Adipocyte (in vitro differentiated cells): ENCODE measurements at regions not wholly inside any gene's neighbourhood (a gene's known extent, or its start where the extent isn't known, plus 50 kb on each side); places are given as distances from the start of the nearest gene placed in this dataset.
"Not testable (repeated sequence)": the region's sequence is repeated elsewhere in the genome, so short reads cannot be mapped to it uniquely, and the experiment has no call there.

ENCODE experiments used
- DNase-seq: peaks from one replicate; pipeline ENCODE4 v3.0.0-alpha.2; 2015; ENCODE audit warnings: low read depth
- H3K27me3 ChIP-seq: replicated peaks from 2 replicates; pipeline ENCODE4 v1.7.0; 2013; ENCODE audit warnings: mild to moderate bottlenecking, low read length, moderate library complexity; ENCODE audit not compliant: control insufficient read depth, insufficient read depth
- H3K36me3 ChIP-seq: 2 replicates; pipeline ENCODE4 v1.7.0; 2013; ENCODE audit warnings: low read length, mild to moderate bottlenecking, moderate library complexity; ENCODE audit not compliant: control insufficient read depth, insufficient read depth, severe bottlenecking
- H3K4me1 ChIP-seq: 2 replicates; pipeline ENCODE4 v1.7.0; 2013; ENCODE audit warnings: mild to moderate bottlenecking, low read length, moderate library complexity; ENCODE audit not compliant: control insufficient read depth, insufficient read depth
- H3K4me3 ChIP-seq: 2 replicates; pipeline ENCODE4 v1.7.0; 2013; ENCODE audit warnings: mild to moderate bottlenecking, low read length, moderate library complexity
- H3K9ac ChIP-seq: 2 replicates; pipeline ENCODE4 v1.7.0; 2013; ENCODE audit warnings: mild to moderate bottlenecking, low read length, moderate library complexity
- H3K9me3 ChIP-seq: 2 replicates; pipeline ENCODE4 v1.7.0; 2013; ENCODE audit warnings: mild to moderate bottlenecking, low read length, moderate library complexity; ENCODE audit not compliant: control insufficient read depth

DNA sequence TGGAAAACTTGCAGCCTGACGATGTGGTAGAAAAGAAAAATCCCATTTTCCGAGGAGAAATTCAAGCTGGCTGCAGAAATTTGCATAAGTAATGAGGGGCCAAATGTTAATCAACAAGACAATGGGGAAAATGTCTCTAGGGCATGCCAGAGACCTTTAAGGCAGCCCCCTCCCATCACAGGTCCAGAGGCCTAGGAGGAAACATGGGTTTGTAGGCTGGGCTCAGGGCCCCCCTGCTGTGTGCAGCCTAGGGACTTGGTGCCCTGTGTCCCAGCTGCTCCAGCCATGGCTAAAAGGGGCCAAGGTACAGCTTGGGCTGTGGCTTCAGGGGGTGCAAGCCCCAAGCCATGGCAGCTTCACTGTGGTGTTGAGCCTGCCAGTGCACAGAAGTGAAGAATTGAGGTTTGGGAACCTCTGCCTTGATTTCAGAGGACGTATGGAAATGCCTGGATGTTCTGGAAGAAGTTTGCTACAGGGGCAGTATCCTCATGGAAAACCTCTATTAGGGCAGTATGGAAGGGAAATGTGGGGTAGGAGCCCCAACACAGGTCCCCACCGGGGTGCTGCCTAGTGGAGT is 75.9 kb upstream of the CADPS start:
- Histone ChIP-seq H3K9ac (no peak overlapping the region), H3K4me3 (no peak overlapping the region), H3K36me3 (no peaks in the 10 kb centered on the region), H3K4me1 (no peaks in the 10 kb centered on the region), H3K9me3 (no peaks in the 10 kb centered on the region), H3K27me3 (peaks cover 4% of the 10 kb centered on the region)
- DNase-seq = no peak

DNA sequence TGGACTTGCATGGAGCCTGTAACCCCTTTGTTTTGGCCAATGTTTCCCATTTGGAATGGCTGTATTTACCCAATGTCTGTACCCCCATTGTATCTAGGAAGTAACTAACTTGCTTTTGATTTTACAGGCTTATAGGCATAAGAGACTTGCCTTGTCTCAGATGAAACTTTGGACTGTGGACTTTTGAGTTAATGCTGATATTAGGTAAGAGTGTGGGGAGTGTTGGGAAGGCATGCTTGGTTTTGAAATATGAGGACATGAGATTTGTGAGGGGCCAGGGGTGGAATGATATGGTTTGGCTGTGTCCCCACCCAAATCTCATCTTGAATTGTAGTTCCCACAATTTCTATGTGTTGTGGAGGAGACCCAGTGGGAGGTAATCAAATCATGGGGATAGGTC is 76.7 kb upstream of the CADPS start:
- not testable (repeated sequence) for H3K4me1 ChIP-seq, H3K9ac ChIP-seq, H3K4me3 ChIP-seq, H3K27me3 ChIP-seq, H3K36me3 ChIP-seq, DNase-seq, H3K9me3 ChIP-seq

- no peak for DNase-seq
- H3K4me3 ChIP-seq = no peak overlapping the region
- H3K27me3 ChIP-seq = no peaks in the 10 kb centered on the region
- no peak overlapping the region for H3K9ac ChIP-seq
- H3K36me3 ChIP-seq = no peaks in the 10 kb centered on the region
- no peaks in the 10 kb centered on the region for H3K9me3 ChIP-seq
- H3K4me1 ChIP-seq = no peaks in the 10 kb centered on the region
These were observed 79.4 kb upstream of the CADPS start for GRCh38 chr3:62954580-62954979.

GRCh38 chr3:62955126-62955525 is 79.9 kb upstream of the CADPS start:
- H3K4me3 ChIP-seq = no peak overlapping the region
- H3K36me3 ChIP-seq = no peaks in the 10 kb centered on the region
- no peak overlapping the region for H3K9ac ChIP-seq
- H3K27me3 ChIP-seq = no peaks in the 10 kb centered on the region
- no peak for DNase-seq
- H3K4me1 ChIP-seq = no peaks in the 10 kb centered on the region
- no peaks in the 10 kb centered on the region for H3K9me3 ChIP-seq

DNA sequence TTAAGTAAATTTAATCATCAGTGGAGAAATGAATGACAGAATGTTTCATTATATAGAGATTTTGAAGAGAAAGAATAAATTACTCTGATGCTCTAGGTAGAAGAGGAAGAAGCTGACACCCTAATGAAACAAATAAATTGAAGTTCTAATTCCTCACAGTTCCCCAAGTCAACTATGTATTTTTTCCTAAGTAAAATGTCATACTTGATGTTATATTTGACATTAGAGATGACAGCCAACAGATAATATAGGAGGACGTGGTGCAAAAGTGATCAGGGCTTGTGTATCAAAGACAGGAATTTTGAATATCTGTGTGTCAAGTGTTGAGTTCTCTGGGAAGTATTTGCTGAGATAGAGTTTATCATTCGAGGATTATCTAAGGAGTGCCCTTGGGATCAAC is 81.2 kb upstream of the CADPS start:
- H3K4me3 ChIP-seq = no peak overlapping the region
- H3K4me1 ChIP-seq = no peaks in the 10 kb centered on the region
- H3K36me3 ChIP-seq = no peaks in the 10 kb centered on the region
- H3K9me3 ChIP-seq = no peaks in the 10 kb centered on the region
- DNase-seq = no peak
- no peak overlapping the region for H3K9ac ChIP-seq
- no peaks in the 10 kb centered on the region for H3K27me3 ChIP-seq

- Histone ChIP-seq H3K36me3 (no peaks in the 10 kb centered on the region), H3K4me3 (no peak overlapping the region), H3K27me3 (peaks cover 10% of the 10 kb centered on the region), H3K9ac (no peak overlapping the region), H3K4me1 (no peaks in the 10 kb centered on the region), H3K9me3 (no peaks in the 10 kb centered on the region)
- DNase-seq = no peak
These were observed 86.8 kb upstream of the CADPS start for GRCh38 chr3:62961874-62962556.

DNA sequence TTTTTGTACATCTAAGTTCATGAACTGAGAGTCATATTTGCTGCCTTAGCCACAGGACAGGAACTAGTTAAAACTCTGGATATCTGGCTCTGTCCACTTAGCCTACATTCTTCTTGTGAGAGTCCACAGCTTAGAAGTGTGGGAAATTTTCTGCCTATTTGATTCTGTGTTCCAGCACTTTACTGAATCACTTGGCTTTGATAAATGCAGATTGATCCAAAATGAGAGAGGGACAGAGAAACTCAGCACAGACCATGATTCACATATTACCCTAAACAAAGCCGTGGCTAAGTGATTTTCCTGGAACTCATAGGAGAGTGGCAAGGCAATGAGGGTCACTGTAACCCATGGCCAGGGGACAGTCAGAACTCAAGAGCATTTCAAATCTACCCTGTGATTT is 87.5 kb upstream of the CADPS start:
- H3K4me3 ChIP-seq = no peak overlapping the region
- no peak overlapping the region for H3K9ac ChIP-seq
- no peaks in the 10 kb centered on the region for H3K9me3 ChIP-seq
- no peaks in the 10 kb centered on the region for H3K4me1 ChIP-seq
- H3K27me3 ChIP-seq = peaks cover 10% of the 10 kb centered on the region
- H3K36me3 ChIP-seq = no peaks in the 10 kb centered on the region
- no peak for DNase-seq

DNA sequence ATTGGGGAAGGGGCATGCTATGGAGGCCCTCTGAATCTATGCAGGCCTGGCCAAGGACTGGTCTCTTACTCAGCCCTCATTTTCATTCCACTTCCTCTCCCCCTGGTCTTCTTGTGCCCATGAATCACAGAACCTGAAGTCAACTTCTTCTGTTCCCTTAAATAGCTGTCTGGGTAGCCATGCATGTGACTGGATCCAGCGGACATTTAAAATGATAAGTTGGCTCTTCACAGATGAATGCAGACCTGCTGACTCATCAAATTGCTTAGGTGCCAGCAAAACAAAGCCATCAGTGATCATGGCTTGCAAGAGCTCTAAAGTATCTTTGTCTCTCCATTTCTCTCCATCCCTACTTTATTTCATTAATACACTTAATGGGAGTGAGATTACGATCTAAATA is 90.1 kb upstream of the CADPS start:
- Histone ChIP-seq H3K4me3 (no peak overlapping the region), H3K36me3 (no peaks in the 10 kb centered on the region), H3K4me1 (no peaks in the 10 kb centered on the region), H3K9me3 (no peaks in the 10 kb centered on the region), H3K9ac (no peak overlapping the region), H3K27me3 (peaks cover 10% of the 10 kb centered on the region)
- DNase-seq = no peak

GRCh38 chr3:62968128-62968527 is 92.9 kb upstream of the CADPS start:
- Histone ChIP-seq H3K9ac (no peak overlapping the region), H3K9me3 (no peaks in the 10 kb centered on the region), H3K36me3 (no peaks in the 10 kb centered on the region), H3K4me1 (no peaks in the 10 kb centered on the region), H3K4me3 (no peak overlapping the region), H3K27me3 (peaks cover 4% of the 10 kb centered on the region)
- no peak for DNase-seq

- Histone ChIP-seq H3K4me3 (no peak overlapping the region), H3K36me3 (no peaks in the 10 kb centered on the region), H3K9ac (no peak overlapping the region), H3K9me3 (no peaks in the 10 kb centered on the region), H3K27me3 (no peaks in the 10 kb centered on the region), H3K4me1 (no peaks in the 10 kb centered on the region)
- no peak for DNase-seq
These were observed 95.4 kb upstream of the CADPS start for GRCh38 chr3:62970648-62971047.

DNA sequence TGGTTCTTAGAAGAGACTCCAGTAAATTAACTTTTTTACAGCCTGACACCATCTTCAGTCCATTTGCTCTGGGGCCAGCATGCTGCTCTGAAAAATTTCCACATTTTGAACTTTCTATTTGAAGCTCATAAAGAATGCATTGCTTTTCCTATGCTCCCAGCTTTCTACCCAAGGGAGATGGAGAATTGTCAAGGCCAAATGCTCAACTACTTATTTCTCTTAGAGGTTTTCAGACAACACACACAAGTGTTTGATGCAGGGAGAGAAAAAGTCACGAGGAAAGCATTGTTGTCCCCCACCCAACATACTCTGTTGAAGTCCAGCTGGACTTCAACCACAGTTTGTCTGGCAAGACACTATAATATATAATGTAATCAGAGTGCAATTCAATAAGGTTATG is 100.3 kb upstream of the CADPS start:
- H3K4me1 ChIP-seq = no peaks in the 10 kb centered on the region
- H3K9me3 ChIP-seq = no peaks in the 10 kb centered on the region
- H3K27me3 ChIP-seq = no peaks in the 10 kb centered on the region
- no peak overlapping the region for H3K4me3 ChIP-seq
- no peak overlapping the region for H3K9ac ChIP-seq
- no peaks in the 10 kb centered on the region for H3K36me3 ChIP-seq
- DNase-seq = no peak

GRCh38 chr3:62981962-62982361 is 106.7 kb upstream of the CADPS start:
- Histone ChIP-seq H3K27me3 (peaks cover 14% of the 10 kb centered on the region), H3K36me3 (no peaks in the 10 kb centered on the region), H3K4me1 (no peaks in the 10 kb centered on the region), H3K9ac (no peak overlapping the region), H3K9me3 (no peaks in the 10 kb centered on the region), H3K4me3 (no peak overlapping the region)
- DNase-seq = no peak
